HG02852 (cell line): ENCODE measurements at regions not wholly inside any gene's neighbourhood (a gene's known extent, or its start where the extent isn't known, plus 50 kb on each side); places are given as distances from the start of the nearest gene placed in this dataset.

Source experiments
- ATAC-seq: cut with Tn5 transposase; IDR thresholded peaks from one replicate; pipeline ENCODE4 v1.9.1; 2021; ENCODE audit warnings: mild to moderate bottlenecking, moderate library complexity; ENCODE audit not compliant: unreplicated experiment

GRCh38 chr1:218525451-218526197, 180.5 kb downstream of the TGFB2 start:
- no peak for ATAC-seq

GRCh38 chr1:218526198-218526580, 181.1 kb downstream of the TGFB2 start:
- ATAC-seq: no peak

GRCh38 chr1:218527737-218528136, 182.6 kb downstream of the TGFB2 start:
- no peak for ATAC-seq

DNA sequence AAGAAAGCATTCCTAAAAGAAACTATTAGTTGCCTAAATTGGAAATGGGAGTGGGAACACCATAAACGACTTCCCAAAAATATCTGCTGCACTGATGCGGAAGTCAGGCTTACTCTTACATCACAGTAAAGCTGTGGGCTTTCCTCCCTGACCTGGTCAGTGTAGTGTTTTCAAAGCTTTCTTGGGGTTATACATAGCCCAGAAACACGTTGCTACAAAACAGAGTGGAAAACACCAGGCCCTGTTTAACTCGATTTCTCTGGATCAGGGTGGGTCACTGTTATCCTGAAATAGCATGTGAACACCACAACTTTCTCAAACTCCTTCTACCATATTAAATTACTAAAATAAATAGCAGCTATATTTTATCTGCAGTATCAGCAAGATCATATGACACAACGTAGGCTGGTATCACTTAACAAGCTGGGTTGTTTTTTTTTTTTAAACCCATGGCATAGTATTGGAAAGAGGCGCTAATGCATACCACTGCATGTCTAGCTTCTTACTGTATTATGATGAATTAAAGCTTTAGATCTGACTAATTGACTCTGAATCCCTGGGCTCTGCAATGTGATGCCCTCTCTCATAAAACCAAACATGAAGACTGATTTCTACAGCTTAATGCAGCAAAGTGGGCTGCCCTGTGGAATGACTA, 184.6 kb downstream of the TGFB2 start:
- ATAC-seq: no peak

- no peak for ATAC-seq
These were observed 186.8 kb downstream of the TGFB2 start for GRCh38 chr1:218531936-218532335.

- no peak for ATAC-seq
These were observed 191.3 kb downstream of the TGFB2 start for GRCh38 chr1:218536296-218536986.

DNA sequence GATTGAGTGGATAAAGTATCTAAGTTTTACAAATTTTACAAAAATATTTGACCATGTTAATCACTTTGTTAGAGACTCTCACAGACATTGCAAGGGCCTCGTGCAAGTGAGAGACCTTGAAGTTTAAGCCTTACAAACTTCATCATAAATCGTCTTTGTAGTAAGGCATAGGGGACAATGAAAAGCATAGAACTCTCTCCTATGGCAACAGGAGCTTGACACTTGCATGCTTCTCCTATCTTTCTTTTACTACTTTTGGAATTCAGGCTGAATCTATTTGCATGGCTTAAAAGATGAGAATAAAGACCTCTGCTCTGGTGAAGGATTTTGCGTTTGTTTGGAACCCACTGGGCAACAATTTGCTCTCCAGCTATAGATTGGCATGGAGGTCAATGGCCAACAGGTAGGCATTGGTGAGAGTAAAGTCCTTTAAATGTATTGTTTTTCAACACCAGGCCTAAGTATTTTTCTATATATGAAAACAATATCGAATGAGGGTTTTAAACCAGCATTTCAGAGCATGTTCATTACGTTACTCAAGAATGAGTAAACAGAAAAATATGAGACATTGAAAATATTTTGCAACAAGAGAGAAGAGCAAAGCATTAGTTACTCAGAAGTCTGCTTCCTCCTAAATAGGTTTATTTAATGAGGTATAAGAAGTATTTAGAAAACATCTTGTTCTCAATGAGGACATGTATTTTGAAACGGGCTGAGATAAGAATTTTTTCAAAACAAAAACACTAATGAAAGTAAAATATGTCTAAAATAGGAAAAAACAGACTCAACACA, 192.2 kb downstream of the TGFB2 start:
- no peak for ATAC-seq

DNA sequence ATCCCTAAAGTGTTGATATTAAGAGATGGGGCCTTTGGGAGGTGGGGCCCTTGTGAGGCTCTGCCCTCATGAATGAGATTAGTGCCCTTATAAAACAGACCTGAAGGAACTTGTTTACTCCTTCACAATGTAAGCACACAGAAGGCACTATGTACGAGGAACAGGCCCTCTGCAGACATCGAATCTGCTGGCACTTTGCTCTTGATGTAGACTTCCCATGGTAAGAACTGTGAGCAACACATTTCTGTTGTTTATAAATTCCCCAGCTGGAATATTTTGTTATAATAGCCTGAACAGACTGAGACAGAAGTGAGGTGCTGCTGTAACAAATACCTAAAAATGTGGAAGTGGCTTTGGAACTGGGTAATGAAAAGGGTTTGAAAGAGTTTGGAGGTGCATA, 193.2 kb downstream of the TGFB2 start:
- ATAC-seq: no peak

DNA sequence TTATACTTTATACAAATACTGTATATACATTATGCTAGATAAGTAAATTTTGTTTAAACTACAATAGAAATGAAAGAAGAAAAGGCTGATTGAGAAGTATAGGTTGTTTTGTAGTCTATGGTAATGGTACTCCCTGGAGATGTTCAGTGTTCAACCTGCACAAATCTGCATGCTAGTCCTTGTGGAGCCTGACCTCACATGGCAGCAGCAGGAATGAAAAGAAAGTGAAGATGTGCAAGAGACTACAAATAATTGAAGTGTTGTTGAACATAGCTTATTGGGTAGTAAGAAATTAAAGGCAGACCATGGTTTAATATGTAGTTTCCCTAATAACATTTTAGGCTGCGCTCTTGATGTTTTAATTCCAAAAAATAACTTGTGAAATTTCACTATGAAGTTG, 201.2 kb downstream of the TGFB2 start:
- ATAC-seq: no peak

DNA sequence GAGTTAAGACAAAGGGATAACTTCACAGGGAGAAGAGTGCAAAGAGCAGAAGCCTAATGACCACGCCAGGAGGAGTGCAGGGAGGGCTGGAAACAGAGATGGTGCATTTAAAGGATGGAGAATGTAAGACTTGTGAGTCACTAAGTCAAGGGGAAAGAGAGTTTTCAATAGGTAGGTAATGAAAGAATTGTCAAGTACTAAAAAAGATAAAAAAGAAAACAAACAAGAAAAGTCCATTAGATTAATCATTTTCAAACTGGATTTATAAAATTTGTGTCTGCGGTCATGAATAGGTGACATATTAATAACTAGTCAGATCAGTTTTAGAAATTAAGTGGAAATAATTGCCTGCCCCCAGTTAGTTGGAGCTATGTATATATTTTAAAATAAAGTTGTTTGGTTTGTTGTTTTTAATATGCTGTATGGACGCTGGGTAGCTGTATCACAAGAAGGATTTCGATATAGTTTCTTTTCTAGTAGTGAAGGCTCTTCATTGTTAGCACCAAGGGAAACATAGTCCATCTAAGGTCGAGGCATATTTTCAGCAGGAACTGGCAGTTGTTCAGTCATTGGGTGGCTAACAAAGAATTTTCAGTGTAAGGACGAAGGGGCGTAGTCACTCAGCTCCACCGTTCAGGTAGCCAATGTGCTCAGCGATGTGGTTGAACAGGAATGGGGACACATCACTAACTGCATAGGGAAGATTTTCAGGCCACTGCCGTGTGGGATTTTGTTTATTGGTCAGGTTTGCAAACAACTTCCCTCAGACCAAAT, 203.0 kb downstream of the TGFB2 start:
- ATAC-seq: no peak

- ATAC-seq: no peak
These were observed 203.6 kb downstream of the TGFB2 start for GRCh38 chr1:218548764-218549163.

- ATAC-seq: no peak
These were observed 208.1 kb downstream of the TGFB2 start for GRCh38 chr1:218553197-218553596.

GRCh38 chr1:218556016-218556415, 210.9 kb downstream of the TGFB2 start:
- ATAC-seq: no peak

DNA sequence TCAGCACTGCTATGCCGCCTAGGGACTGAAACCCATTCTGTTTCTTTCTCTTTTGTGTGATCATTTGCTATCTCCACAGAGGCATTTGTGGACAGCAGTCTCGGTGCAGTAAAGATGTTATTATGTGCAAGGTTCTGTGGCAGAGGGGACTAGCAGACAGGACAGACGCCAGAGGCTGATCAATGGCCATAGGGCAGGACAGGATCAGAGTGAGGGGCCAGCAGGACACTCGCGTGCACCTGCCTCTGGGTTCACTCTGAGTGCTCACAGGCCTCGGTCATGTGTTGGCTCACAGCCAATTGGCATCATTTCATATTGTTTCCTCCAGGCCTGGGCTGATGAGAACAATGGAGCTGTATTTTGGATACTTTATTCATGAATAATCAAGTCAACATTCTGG, 212.6 kb downstream of the TGFB2 start:
- no peak for ATAC-seq

DNA sequence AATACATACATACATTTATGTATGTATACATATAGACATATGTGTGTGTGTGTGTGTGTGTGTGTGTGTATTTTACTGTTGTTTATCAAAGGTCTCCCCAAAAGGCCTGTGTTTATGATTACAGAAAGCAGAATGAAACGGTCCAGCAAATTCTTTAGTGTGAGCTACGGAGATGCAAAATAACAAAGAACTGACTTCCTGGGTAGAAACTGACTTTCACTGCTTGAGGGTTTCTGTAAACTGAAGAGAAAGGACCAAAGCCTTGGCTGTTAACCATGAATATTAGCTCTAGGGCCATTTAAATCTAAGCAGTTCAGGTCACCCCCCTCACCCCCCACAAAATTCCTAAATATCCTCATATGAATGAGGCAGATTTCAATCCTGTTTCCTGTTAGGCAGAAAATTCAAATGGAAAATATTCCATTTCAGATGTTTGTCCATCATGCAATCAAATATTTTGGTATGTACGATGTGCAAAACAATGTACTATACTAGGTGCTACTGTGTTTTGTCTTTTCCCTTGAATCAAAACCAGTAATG, 213.2 kb downstream of the TGFB2 start:
- ATAC-seq: no peak

- no peak for ATAC-seq
These were observed 220.2 kb downstream of the TGFB2 start for GRCh38 chr1:218565377-218565776.

DNA sequence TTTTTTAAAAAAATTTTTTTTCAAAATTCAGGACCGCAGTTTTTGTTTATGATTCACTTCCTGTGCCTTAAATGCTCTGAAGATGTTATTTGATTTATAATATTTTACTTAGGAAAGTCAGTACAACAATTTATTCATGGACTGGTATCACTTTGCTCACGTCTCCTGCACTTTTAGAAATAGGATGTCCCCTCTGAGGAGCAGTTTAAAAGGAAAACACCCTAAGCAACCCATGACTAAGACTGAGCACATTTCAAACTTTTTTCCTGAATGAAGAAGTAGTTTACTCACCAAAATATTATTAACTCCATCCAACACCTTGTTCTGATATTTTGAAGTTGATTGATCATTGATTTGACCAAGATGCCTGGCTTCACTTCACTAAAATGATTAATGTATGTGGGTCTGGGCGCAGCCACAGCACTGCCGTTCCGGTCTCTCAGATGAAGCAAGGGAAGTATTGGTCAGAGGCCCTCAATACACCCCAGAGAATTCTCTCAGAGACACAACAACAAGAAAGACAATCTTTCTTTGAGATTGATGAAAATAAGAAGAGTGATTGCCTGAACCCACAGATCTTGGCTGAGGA, 223.9 kb downstream of the TGFB2 start:
- ATAC-seq: no peak

- ATAC-seq: no peak
These were observed 225.3 kb downstream of the TGFB2 start for GRCh38 chr1:218570456-218570855.

GRCh38 chr1:218571491-218571890, 226.4 kb downstream of the TGFB2 start:
- no peak for ATAC-seq

GRCh38 chr1:218572050-218572449, 226.9 kb downstream of the TGFB2 start:
- ATAC-seq: no peak
